ENCODE measurements at regions not wholly inside any gene's neighbourhood (a gene's known extent, or its start where the extent isn't known, plus 50 kb on each side); places are given as distances from the start of the nearest gene placed in this dataset.

DNA sequence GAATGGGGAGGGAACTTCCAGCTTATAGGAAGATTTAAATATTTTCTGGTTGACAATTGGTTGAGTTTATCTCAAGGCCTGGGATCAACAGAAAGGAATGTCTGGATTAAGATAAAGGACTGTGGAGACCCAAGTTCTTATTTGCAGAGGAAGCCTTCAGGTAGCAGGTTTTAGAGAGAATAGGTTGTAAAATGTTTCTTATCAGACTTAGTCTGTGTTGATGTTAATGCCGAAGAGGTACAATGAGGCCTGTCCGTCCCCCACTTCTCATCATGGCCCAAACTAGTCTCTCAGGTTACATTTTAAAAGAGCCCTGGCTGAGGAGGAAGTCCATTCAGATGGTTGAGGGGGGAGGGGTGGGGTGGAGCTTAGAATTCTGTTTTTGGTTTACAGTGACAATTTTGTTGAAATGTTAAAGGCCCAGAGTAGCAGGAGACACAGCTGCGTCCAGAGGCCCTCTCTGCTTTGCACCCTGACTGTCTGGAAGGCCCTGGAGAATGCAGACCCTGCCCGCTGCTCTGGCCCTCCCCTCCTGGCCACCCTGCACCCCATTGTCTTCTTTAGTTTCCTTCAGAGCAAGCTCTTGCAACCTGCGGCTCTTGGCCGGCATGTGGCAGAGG lies 672.5 kb upstream of the TMEM132C start:
- no peak overlapping the region for H3K4me3 ChIP-seq
- peaks cover 21% of the 10 kb centered on the region for H3K4me1 ChIP-seq (ENCODE audit: low read depth)
- no peaks in the 10 kb centered on the region for H3K9me3 ChIP-seq (ENCODE audit: low read depth)
- no peaks in the 10 kb centered on the region for H3K36me3 ChIP-seq
- peak in 1 of 2 donors; percentile 13 for DNase-seq (ENCODE audit: low read depth in 1 of 2, low spot score in 1 of 2)
- TF ChIP-seq, protein P1, sequence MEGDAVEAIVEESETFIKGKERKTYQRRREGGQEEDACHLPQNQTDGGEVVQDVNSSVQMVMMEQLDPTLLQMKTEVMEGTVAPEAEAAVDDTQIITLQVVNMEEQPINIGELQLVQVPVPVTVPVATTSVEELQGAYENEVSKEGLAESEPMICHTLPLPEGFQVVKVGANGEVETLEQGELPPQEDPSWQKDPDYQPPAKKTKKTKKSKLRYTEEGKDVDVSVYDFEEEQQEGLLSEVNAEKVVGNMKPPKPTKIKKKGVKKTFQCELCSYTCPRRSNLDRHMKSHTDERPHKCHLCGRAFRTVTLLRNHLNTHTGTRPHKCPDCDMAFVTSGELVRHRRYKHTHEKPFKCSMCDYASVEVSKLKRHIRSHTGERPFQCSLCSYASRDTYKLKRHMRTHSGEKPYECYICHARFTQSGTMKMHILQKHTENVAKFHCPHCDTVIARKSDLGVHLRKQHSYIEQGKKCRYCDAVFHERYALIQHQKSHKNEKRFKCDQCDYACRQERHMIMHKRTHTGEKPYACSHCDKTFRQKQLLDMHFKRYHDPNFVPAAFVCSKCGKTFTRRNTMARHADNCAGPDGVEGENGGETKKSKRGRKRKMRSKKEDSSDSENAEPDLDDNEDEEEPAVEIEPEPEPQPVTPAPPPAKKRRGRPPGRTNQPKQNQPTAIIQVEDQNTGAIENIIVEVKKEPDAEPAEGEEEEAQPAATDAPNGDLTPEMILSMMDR (IDR thresholded peaks at IDR 0.05; ENCODE audit: low read depth, low read length): no peak
- H3K27me3 ChIP-seq: no peaks in the 10 kb centered on the region
- H3K27ac ChIP-seq: peak overlapping the region; percentile 41

DNA sequence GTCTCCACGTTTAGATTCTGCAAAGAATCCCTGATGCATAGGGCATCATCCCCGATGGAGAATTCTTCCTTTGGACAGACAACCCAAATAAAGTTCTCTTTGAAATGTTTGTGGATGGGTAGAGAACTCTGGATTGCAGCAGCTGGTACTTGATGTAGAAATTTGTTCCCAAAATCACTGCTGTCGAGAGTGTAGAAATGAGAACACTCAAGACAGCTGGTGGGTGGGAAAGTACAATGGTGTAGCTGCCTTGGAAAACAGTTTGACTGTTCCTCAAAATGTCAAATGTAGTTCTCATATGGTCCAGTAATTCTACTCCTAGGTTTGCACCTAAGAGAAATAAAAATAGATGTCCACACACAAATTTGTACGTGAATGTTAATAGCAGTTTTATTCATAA lies 671.5 kb upstream of the TMEM132C start:
- no peaks in the 10 kb centered on the region for H3K27me3 ChIP-seq
- peaks cover 16% of the 10 kb centered on the region for H3K4me1 ChIP-seq (ENCODE audit: low read depth)
- H3K27ac ChIP-seq: no peak overlapping the region
- DNase-seq (ENCODE audit: low read depth in 1 of 2, low spot score in 1 of 2): no peak
- TF ChIP-seq, protein P1 (IDR thresholded peaks at IDR 0.05; ENCODE audit: low read depth, low read length): no peak
- H3K4me3 ChIP-seq: no peak overlapping the region
- no peaks in the 10 kb centered on the region for H3K36me3 ChIP-seq
- no peaks in the 10 kb centered on the region for H3K9me3 ChIP-seq (ENCODE audit: low read depth)

DNA sequence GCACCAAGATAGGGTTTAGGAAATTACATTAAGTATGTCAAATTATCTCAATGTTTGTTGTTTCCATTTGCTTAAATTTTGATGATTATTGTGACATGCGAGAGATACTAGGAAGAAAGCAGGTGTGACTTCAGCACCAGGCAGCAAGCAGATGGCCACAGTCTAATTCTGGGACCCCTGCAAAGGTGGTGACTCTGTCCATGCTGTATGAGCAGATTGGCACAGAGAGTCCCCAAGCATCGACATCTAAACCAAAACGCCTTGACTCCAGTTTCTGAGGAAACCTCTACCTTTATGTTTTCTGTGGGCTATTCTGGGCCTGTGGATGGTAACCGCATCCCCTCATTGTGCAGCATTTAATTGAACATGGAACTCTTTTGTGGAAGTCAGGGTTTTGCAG lies 670.1 kb upstream of the TMEM132C start:
- Histone ChIP-seq H3K27ac (no peak overlapping the region), H3K36me3 (no peaks in the 10 kb centered on the region), H3K4me1 (ENCODE audit: low read depth) (peaks cover 19% of the 10 kb centered on the region), H3K9me3 (ENCODE audit: low read depth) (no peaks in the 10 kb centered on the region), H3K27me3 (no peaks in the 10 kb centered on the region), H3K4me3 (no peak overlapping the region)
- DNase-seq (ENCODE audit: low read depth in 1 of 2, low spot score in 1 of 2): no peak
- TF ChIP-seq, protein P1 (IDR thresholded peaks at IDR 0.05; ENCODE audit: low read depth, low read length): no peak

DNA sequence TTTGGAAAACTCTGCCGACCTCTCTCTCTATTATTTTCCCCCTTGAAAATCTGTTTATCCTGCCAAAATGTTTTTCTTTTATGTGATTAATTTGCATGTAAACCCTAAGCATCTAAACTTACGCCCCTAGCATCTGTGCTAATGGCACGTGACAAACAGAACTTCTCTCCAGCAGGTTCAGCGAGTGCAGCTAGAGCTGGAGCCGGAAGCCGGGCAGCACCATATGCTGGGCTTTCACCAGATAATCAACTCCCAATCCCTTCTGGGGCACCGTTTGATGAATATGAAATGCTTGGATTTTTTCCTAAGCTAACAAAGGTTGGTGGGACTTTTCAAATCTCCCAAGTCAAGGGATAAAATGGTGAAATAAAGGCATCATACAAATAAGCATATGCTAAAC lies 667.5 kb upstream of the TMEM132C start:
- Histone ChIP-seq H3K4me1 (ENCODE audit: low read depth) (peaks cover 18% of the 10 kb centered on the region), H3K4me3 (no peak overlapping the region), H3K36me3 (no peaks in the 10 kb centered on the region), H3K27ac (no peak overlapping the region), H3K9me3 (ENCODE audit: low read depth) (no peaks in the 10 kb centered on the region), H3K27me3 (no peaks in the 10 kb centered on the region)
- no peak for DNase-seq (ENCODE audit: low read depth in 1 of 2, low spot score in 1 of 2)
- TF ChIP-seq, protein P1 (IDR thresholded peaks at IDR 0.05; ENCODE audit: low read depth, low read length): no peak

DNA sequence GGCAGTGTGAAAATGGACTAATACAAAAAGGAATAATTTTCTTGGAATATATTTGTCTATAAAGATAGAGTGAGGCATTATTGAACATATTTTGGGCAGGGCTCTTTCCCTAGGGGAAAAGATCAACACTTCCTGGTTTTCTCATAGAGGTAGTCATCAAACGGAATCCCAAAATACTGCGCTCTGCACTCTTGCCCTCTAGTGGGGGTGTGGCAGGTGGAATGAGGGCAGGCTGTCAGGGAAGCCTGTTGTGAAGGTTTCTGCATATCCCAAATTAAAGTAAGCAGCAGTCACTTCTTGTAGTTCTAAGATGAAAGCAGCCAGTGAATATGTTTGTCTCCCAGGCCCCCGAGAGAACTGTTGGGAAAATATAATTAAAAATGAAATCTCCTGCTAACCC lies 666.8 kb upstream of the TMEM132C start:
- Histone ChIP-seq H3K36me3 (no peaks in the 10 kb centered on the region), H3K27me3 (no peaks in the 10 kb centered on the region), H3K4me3 (no peak overlapping the region), H3K4me1 (ENCODE audit: low read depth) (peaks cover 10% of the 10 kb centered on the region), H3K9me3 (ENCODE audit: low read depth) (no peaks in the 10 kb centered on the region), H3K27ac (no peak overlapping the region)
- TF ChIP-seq, protein P1 (IDR thresholded peaks at IDR 0.05; ENCODE audit: low read depth, low read length): no peak
- DNase-seq (ENCODE audit: low read depth in 1 of 2, low spot score in 1 of 2): no peak
